ENCODE measurements at regions not wholly inside any gene's neighbourhood (a gene's known extent, or its start where the extent isn't known, plus 50 kb on each side); places are given as distances from the start of the nearest gene placed in this dataset.

GRCh38 chr15:89412905-89413411 is 78.3 kb upstream of the POLG start:
- no peak for DNase-seq (ENCODE audit: low read depth)
- no peak for TF ChIP-seq CTCF (conservative IDR thresholded peaks at IDR 0.05; ENCODE audit: low read depth, low read length)
- H3K4me3 ChIP-seq (ENCODE audit: low read depth, low read length) = no peak overlapping the region

GRCh38 chr15:89410039-89410435 is 75.4 kb upstream of the POLG start:
- TF ChIP-seq CTCF (conservative IDR thresholded peaks at IDR 0.05; ENCODE audit: low read depth, low read length) = no peak
- no peak overlapping the region for H3K4me3 ChIP-seq (ENCODE audit: low read depth, low read length)
- DNase-seq (ENCODE audit: low read depth) = no peak

GRCh38 chr15:89409184-89410038 is 74.8 kb upstream of the POLG start:
- no peak for DNase-seq (ENCODE audit: low read depth)
- H3K4me3 ChIP-seq (ENCODE audit: low read depth, low read length) = no peak overlapping the region
- no peak for TF ChIP-seq CTCF (conservative IDR thresholded peaks at IDR 0.05; ENCODE audit: low read depth, low read length)

GRCh38 chr15:89408372-89409183 is 74.0 kb upstream of the POLG start:
- peak; percentile 19 for DNase-seq (ENCODE audit: low read depth)
- no peak for TF ChIP-seq CTCF (conservative IDR thresholded peaks at IDR 0.05; ENCODE audit: low read depth, low read length)
- H3K4me3 ChIP-seq (ENCODE audit: low read depth, low read length) = peak overlapping the region; percentile 37

- no peak for TF ChIP-seq CTCF (conservative IDR thresholded peaks at IDR 0.05; ENCODE audit: low read depth, low read length)
- no peak overlapping the region for H3K4me3 ChIP-seq (ENCODE audit: low read depth, low read length)
- no peak for DNase-seq (ENCODE audit: low read depth)
Measured at GRCh38 chr15:89406940-89407607, 72.5 kb upstream of the POLG start.

GRCh38 chr15:89406218-89406939 is 71.8 kb upstream of the POLG start:
- TF ChIP-seq CTCF (conservative IDR thresholded peaks at IDR 0.05; ENCODE audit: low read depth, low read length) = no peak
- no peak for DNase-seq (ENCODE audit: low read depth)
- H3K4me3 ChIP-seq (ENCODE audit: low read depth, low read length) = no peak overlapping the region

All from choroid plexus epithelial cell (primary cell).